Fibroblast of skin of right biceps (primary cell): ENCODE measurements at regions not wholly inside any gene's neighbourhood (a gene's known extent, or its start where the extent isn't known, plus 50 kb on each side); places are given as distances from the start of the nearest gene placed in this dataset.
A peak's percentile ranks its signal among the peaks of the same experiment; 100 is the strongest.

ENCODE experiments used
- DNase-seq: peaks from one replicate; pipeline ENCODE4 v3.0.0-alpha.2; 2013

- no peak for DNase-seq
Measured at GRCh38 chr14:86539361-86540070, 1009.6 kb downstream of the FLRT2 start.

DNA sequence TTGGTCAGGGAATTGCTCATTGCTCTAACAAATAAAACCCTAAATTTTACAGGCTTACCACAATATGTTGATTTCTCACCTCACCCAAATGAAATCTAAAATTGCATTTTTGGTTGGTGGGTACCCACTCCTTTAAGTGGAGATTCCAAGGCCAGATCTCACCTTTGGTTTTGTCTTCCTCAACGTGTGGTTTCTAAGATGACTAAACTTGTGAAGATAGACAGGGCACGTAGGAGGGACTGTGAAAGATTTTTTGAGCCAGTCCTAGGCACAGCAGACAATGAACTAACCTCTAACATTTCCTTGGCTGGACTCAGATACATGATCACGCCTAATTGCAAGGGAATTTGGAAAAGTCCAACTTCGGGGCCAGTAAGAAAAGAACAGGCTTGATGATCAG, 1003.9 kb downstream of the FLRT2 start:
- DNase-seq, result no peak

GRCh38 chr14:86532219-86532618, 1002.3 kb downstream of the FLRT2 start:
- DNase-seq, result peak; percentile 45

GRCh38 chr14:86530457-86530856, 1000.5 kb downstream of the FLRT2 start:
- DNase-seq, result no peak

- DNase-seq, result no peak
Measured at GRCh38 chr14:86527312-86527711, 997.4 kb downstream of the FLRT2 start.

DNA sequence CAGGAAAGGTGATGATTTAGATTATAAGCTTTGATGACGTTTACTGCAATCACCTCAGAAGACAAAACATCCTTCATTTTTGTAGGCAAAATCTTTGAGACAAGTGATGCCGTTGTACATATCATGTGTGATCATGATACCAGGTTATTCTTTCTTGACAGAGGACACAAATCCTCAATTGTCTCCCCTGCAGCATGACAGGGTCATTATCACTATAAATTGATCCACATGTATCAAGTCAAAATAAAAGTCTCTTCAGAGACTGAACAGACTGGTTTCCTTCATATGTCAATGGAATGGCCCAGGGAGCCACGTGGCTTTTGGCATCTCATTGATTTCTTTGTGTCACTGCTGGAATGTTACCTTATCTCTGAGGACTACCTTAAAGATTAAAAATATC, 995.7 kb downstream of the FLRT2 start:
- no peak for DNase-seq

GRCh38 chr14:86521843-86522242, 991.9 kb downstream of the FLRT2 start:
- DNase-seq, result peak; percentile 4

- no peak for DNase-seq
Measured at GRCh38 chr14:86521031-86521730, 991.2 kb downstream of the FLRT2 start.

DNA sequence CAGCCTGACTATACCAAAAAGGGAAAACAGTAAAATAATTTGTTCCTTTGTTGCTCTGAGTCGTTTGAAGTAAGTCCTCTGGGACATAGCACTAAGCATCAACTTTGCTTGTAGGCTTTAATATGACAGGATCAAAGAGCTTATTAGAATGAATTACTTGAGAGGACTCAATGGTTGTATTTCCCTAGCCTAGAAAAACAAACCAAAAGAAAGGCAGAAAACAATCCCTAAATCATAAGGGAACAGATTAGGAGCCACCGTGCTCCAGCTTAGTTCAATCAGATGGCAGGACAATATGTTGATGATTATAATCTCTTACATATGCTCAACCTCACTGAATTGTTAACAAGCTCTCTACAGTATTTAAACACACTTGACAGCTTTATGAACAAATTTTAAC, 988.4 kb downstream of the FLRT2 start:
- DNase-seq, result no peak

DNA sequence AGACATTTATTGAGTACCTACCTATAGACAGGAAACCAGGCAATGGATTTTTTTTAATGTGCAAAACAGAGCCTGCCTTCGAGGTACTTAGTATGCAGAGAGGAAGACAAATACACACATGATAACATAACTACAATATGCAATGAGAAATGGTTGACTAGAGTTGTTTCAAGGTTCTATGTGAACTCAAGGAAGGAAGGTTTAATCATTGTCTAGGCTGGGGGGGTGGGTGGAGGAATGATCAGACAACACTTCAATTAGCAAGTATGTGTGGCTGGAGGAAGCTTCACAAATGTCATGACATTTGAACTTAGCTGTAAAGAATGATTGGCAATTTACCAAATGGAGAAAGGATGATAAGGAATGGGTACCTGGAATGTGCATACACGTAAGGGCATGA, 985.3 kb downstream of the FLRT2 start:
- DNase-seq, result no peak

DNA sequence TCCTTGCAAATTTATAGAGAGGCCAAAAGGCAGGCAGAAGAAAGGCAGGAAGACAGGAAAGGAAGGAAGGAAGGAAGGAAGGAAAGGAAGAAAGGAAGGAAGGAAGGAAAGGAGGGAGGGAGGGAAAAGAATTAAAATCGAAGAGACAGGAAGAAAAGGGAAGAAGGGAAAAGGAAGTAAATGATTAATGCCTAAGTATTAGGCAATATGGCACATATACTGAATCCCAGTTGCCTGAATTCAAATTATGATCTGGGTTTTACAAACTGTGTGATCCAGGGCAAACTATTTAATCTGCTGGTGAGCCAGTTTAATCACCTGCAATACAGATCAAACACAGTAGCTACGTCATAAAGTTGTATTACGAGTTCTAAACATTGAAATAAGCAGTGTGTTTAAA, 983.6 kb downstream of the FLRT2 start:
- DNase-seq, result no peak

- DNase-seq, result no peak
Measured at GRCh38 chr14:86513056-86513455, 983.1 kb downstream of the FLRT2 start.

DNA sequence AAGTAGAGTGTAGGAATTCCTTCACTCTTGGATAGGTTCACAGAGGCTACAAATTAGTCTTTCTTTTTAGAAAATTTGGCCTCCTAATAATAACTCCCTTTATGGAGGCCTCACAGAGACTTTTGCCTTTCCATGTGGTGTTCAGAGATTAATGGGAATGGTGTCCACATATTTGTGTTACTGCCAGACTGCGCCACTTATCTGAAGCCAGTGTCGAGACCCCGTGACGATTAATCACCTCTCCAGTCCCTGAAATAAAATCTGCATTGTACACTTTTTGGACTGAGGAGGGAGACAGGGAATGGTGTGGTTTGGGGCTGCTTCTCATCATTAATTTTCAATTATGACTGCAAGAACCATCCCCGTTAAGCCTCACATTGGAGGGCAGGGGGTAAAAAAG, 980.5 kb downstream of the FLRT2 start:
- DNase-seq, result peak; percentile 23

DNA sequence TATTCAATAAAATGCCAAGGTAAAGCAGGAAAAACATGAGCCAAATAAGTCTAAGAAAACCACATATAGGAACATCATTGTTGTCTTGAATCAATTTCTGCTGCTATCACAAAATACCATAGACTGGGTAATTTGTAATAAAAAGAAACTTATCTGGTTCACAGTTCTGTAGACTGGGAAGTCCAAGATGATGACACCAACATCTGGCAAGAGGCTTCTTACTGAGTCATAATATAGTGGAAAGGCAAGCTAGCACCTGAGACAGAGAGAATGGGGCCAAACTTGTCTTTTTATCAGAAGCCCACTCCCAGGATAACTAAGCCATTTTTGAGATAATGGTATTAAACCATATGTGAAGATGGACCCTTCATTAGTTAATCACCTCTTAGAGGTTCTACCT, 975.9 kb downstream of the FLRT2 start:
- no peak for DNase-seq

GRCh38 chr14:86501611-86502010, 971.7 kb downstream of the FLRT2 start:
- no peak for DNase-seq

DNA sequence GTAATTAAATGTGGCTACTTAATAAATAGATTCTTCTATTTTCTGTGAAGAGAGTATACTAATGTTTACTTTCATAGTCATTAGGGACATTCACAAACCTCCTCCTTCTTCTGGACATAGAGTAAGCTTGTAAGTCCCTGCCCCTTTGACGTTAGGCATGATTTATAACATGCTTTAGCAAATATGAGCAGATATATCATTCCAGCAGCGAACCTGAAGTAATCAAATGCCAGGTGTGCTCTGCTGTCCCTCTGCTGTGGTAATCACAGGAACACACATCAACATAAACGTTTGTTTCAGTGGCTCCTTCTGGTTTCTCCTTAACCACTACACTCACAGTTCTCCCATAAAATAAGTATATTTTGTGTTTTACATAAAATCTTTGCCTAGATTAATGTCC, 961.8 kb downstream of the FLRT2 start:
- DNase-seq, result no peak

DNA sequence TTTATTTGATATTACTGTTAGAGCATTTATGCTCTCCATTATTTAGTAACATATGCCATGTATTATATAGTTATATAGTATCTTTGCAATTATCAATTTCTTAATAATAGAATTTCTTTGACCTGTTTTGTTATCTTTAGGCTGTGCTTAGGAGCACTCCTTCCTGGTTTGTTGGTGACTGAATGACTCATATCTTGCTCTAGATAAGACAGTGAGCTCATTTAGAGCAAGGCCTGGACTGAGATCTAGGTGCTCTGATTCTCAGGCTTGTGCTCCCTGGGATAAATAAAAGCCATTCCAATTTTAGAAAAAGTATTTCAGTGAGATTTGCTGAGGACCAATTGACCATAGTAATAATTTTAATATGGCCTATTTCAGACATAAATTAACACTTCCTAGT, 951.2 kb downstream of the FLRT2 start:
- no peak for DNase-seq

- DNase-seq, result no peak
Measured at GRCh38 chr14:86464341-86464740, 934.4 kb downstream of the FLRT2 start.

GRCh38 chr14:86462193-86462753, 932.3 kb downstream of the FLRT2 start:
- peak; percentile 36 for DNase-seq

DNA sequence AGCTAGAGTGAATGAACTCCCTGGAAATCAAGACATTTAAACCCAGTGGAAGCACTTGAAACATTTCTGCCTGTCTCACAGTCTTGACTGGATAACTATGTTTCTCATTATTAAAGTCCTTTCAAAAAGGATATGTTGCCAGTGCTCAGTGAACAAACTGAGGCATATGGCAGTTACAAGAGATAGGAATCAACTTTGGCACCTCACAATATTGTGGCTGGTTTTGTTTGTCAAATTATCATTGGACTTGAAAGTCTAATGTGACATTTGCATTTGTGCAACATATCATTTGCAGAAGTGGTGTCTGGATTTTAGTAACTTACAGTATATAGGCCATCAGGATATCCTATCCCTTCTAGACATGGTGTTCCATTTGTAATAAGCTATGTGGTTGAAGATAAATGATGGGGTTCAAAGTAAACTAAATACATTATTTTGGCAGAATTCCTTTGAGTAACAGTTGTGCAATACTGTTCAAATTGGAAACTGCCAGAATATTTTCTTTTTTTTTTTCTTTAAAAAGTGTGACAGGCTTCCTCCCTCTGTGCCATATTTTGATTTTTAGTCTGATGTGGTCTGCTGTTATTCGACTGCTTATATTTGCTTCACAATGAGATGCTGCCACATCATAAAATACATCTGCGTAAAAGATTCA, 927.7 kb downstream of the FLRT2 start:
- DNase-seq, result no peak

DNA sequence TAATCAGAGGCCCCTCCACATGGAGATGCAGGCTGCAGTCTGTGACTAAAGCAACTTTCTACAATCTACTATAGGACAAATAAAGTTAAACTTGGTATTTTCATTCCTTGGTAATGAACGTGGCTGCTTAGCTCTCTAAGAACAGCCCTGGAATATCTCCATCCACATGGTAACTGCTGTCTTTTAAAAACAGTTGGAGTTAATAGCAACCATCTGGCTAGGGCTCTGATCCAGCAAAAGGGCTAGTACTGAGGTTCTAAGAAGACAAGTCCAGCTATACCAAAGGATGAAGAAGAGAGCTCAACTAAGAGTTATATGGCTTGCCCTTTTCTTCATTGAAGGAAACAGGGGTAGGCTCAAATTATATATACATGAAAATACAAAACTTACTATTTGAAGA, 920.1 kb downstream of the FLRT2 start:
- DNase-seq, result peak; percentile 23

GRCh38 chr14:86442135-86442534, 912.2 kb downstream of the FLRT2 start:
- no peak for DNase-seq

GRCh38 chr14:86430853-86431252, 900.9 kb downstream of the FLRT2 start:
- peak; percentile 30 for DNase-seq

DNA sequence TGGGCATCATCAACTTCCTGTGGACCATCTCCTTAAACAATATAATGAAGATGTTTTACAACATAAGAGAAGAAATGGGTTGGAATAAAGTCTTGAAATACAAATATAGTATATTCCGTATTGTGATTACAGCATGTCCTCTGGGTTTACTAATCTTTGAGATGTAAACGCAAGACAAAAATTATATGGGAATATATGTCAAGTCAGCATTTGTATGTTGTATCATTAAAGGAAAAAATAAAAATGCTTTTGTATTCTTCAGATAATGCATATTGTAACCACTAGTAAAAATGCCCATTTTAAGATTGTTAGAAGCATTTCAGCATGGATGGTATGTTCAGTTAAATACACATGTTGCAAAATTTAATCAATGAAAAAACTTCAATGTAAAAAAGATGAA, 893.3 kb downstream of the FLRT2 start:
- no peak for DNase-seq
